T-helper 9 cell (primary cell): ENCODE measurements at regions not wholly inside any gene's neighbourhood (a gene's known extent, or its start where the extent isn't known, plus 50 kb on each side); places are given as distances from the start of the nearest gene placed in this dataset.
"Not testable (repeated sequence)": the region's sequence is repeated elsewhere in the genome, so short reads cannot be mapped to it uniquely, and the experiment has no call there.

Source experiments
- DNase-seq: peaks from one replicate; pipeline ENCODE4 v3.0.0-alpha.2; 2020

GRCh38 chr6:144360401-144360800 is 75.3 kb downstream of the UTRN start:
- no peak for DNase-seq

- no peak for DNase-seq
Measured at GRCh38 chr6:144361016-144361415, 75.9 kb downstream of the UTRN start.

- no peak for DNase-seq
Measured at GRCh38 chr6:144362042-144363018, 77.2 kb downstream of the UTRN start.

GRCh38 chr6:144364208-144364720 is 79.1 kb downstream of the UTRN start:
- DNase-seq: no peak

GRCh38 chr6:144364782-144365181 is 79.6 kb downstream of the UTRN start:
- no peak for DNase-seq

GRCh38 chr6:144365271-144365670 is 80.1 kb downstream of the UTRN start:
- no peak for DNase-seq

GRCh38 chr6:144369696-144370095 is 84.6 kb downstream of the UTRN start:
- DNase-seq: not testable (repeated sequence)

- DNase-seq: no peak
Measured at GRCh38 chr6:144372116-144372515, 87.0 kb downstream of the UTRN start.

GRCh38 chr6:144372611-144373594 is 87.8 kb downstream of the UTRN start:
- DNase-seq: no peak

GRCh38 chr6:144374525-144374924 is 89.4 kb downstream of the UTRN start:
- not testable (repeated sequence) for DNase-seq

GRCh38 chr6:144377586-144378210 is 92.6 kb downstream of the UTRN start:
- no peak for DNase-seq

- no peak for DNase-seq
Measured at GRCh38 chr6:144378437-144378836, 93.3 kb downstream of the UTRN start.

GRCh38 chr6:144379356-144379755 is 94.2 kb downstream of the UTRN start:
- no peak for DNase-seq

GRCh38 chr6:144381499-144381898 is 96.4 kb downstream of the UTRN start:
- DNase-seq: not testable (repeated sequence)

GRCh38 chr6:144383336-144383735 is 98.2 kb downstream of the UTRN start:
- DNase-seq: no peak

GRCh38 chr6:144384427-144384826 is 99.3 kb downstream of the UTRN start:
- no peak for DNase-seq

GRCh38 chr6:144389474-144389873 is 104.3 kb downstream of the UTRN start:
- DNase-seq: not testable (repeated sequence)

- DNase-seq: no peak
Measured at GRCh38 chr6:144390202-144390601, 105.1 kb downstream of the UTRN start.

GRCh38 chr6:144390886-144391285 is 105.8 kb downstream of the UTRN start:
- no peak for DNase-seq

- no peak for DNase-seq
Measured at GRCh38 chr6:144392536-144392935, 107.4 kb downstream of the UTRN start.

- DNase-seq: no peak
Measured at GRCh38 chr6:144394210-144394609, 109.1 kb downstream of the UTRN start.

- no peak for DNase-seq
Measured at GRCh38 chr6:144395014-144395413, 109.9 kb downstream of the UTRN start.

- DNase-seq: no peak
Measured at GRCh38 chr6:144395826-144396225, 110.7 kb downstream of the UTRN start.
